ENCODE measurements at regions not wholly inside any gene's neighbourhood (a gene's known extent, or its start where the extent isn't known, plus 50 kb on each side); places are given as distances from the start of the nearest gene placed in this dataset.

DNA sequence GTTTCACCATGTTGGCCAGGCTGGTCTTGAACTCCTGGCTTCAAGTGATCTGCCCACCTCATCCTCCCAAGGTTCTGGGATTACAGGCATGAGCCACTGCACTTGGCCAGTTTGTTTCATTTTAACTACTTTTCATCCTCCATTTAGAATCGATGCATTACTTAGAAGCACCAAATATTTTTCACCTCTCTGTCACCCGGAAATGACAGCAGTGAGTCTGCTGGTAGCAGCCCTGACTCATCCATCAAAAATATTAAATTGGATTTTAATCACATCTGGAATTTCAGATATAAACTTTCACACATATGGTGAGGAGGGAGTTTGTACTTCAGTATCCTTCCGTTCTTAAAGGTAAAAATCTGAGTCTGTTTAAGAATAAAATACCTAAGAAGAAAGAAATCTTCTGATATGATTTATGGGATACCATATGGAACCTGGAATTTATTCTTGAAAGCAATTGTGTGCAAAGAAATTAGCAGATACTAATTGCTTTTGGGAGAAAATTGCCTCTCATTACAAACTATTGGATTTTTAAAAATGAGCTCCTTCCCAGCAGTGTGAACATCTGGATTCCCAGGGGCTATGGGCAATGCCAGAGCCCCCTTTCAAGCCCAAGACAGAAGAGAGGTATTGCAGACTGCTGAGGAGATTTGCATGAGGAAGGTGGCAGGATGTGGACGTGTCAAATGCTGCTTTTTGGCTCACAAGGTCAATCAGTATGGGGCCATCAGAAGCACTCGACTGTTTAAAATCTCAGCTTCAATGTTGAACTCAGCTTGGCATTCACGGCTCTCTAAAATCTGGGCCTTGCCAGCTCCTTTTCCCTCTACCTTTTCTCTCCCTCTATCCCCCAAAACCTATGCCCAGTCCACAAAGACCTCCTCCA lies 279.5 kb upstream of the SIX2 start:
- H3K4me3 ChIP-seq (ENCODE audit: low read depth, low read length) = no peak overlapping the region
- TF ChIP-seq, protein P1, sequence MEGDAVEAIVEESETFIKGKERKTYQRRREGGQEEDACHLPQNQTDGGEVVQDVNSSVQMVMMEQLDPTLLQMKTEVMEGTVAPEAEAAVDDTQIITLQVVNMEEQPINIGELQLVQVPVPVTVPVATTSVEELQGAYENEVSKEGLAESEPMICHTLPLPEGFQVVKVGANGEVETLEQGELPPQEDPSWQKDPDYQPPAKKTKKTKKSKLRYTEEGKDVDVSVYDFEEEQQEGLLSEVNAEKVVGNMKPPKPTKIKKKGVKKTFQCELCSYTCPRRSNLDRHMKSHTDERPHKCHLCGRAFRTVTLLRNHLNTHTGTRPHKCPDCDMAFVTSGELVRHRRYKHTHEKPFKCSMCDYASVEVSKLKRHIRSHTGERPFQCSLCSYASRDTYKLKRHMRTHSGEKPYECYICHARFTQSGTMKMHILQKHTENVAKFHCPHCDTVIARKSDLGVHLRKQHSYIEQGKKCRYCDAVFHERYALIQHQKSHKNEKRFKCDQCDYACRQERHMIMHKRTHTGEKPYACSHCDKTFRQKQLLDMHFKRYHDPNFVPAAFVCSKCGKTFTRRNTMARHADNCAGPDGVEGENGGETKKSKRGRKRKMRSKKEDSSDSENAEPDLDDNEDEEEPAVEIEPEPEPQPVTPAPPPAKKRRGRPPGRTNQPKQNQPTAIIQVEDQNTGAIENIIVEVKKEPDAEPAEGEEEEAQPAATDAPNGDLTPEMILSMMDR (IDR thresholded peaks at IDR 0.05; ENCODE audit: low read depth, low read length) = no peak

DNA sequence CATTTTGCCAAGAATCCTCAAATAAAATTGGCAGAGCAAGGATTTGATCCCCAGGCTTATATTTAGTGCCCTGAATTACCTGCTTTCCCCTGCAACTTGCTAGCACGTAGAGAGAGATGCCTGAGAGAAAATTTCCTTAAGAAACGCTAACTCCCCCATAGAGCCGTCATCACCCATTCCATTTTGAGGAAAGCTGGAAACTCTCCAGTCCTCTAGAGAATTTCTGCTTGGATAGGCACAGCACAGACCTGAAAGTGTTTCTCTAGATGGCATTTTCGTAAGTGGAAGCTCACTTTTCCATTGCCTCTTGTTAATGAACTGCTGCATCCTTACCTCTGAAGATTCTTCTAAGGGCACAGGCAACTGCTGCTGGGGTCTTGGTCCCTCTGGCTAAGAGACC lies 277.8 kb upstream of the SIX2 start:
- no peak overlapping the region for H3K4me3 ChIP-seq (ENCODE audit: low read depth, low read length)

DNA sequence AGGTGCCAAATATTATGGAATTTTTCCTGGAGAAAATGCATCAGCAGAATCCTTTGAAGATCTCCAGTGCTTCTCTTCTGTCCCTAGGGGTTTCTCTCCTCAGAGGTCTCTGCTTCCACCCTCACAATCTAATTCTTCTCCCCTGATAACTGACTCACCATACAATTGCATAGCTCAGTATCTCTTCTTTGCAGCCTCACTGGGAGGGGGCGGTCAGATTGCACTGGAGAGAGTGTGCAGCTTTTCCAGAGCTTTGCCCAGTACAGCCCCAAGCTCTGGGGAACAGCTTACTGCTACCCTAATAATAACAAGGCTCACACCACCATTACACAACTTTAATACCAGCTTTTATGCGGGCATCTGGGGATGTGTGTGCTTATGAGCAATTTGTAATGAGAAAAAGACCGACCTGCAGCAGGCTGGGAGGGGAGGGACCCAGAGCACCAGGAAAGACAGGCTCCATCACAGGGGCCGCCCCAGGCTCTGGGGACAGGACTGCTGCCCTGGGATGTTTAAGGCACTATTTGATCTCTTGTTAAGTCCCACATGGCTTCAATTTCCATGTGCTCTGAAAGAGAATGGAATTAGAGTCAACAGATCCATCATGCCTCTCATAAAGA lies 276.6 kb upstream of the SIX2 start:
- H3K4me3 ChIP-seq (ENCODE audit: low read depth, low read length) = no peak overlapping the region
- TF ChIP-seq, protein P1 (IDR thresholded peaks at IDR 0.05; ENCODE audit: low read depth, low read length) = no peak

More for the DNA sequence above, 277.8 kb upstream of the SIX2 start:
- TF ChIP-seq, protein P1 (IDR thresholded peaks at IDR 0.05; ENCODE audit: low read depth, low read length) = no peak

DNA sequence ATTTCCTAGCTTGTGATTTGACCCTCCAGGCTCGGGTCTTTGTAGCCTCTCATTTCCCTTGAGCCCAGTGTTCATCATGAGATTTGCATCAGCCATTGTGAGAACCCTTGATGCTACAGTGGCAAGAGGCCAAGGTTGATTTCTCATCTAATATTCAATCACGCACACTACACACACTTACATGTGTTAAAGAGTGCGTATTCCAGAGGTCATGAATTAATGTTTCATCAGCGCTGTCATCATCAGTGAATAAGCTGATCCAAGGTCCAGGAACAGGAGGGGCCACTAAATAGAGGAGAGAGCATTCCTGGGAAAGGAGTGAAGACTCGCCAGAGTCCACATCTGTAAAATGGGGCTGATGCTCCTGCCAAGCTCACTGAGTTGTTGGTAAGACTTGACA lies 276.1 kb upstream of the SIX2 start:
- no peak overlapping the region for H3K4me3 ChIP-seq (ENCODE audit: low read depth, low read length)
- TF ChIP-seq, protein P1 (IDR thresholded peaks at IDR 0.05; ENCODE audit: low read depth, low read length) = no peak

DNA sequence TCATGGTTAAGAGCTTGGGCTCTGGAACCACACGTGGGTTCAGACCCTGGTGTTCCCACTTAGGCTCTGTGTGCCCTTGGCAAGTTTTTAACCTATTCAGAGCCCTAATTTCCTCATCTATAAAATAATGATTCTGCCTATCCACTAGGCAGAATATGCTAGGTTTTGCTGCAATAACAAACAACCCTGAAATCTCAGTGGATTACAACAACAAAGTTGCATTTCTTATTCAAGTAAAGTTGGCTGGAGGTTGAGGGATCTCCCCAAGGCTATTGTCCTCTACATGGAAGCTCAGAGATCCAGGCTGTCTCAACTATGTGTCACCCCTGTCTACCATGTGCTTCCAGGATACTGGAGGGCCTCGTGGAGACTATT lies 275.4 kb upstream of the SIX2 start:
- TF ChIP-seq, protein P1 (IDR thresholded peaks at IDR 0.05; ENCODE audit: low read depth, low read length) = no peak
- no peak overlapping the region for H3K4me3 ChIP-seq (ENCODE audit: low read depth, low read length)

DNA sequence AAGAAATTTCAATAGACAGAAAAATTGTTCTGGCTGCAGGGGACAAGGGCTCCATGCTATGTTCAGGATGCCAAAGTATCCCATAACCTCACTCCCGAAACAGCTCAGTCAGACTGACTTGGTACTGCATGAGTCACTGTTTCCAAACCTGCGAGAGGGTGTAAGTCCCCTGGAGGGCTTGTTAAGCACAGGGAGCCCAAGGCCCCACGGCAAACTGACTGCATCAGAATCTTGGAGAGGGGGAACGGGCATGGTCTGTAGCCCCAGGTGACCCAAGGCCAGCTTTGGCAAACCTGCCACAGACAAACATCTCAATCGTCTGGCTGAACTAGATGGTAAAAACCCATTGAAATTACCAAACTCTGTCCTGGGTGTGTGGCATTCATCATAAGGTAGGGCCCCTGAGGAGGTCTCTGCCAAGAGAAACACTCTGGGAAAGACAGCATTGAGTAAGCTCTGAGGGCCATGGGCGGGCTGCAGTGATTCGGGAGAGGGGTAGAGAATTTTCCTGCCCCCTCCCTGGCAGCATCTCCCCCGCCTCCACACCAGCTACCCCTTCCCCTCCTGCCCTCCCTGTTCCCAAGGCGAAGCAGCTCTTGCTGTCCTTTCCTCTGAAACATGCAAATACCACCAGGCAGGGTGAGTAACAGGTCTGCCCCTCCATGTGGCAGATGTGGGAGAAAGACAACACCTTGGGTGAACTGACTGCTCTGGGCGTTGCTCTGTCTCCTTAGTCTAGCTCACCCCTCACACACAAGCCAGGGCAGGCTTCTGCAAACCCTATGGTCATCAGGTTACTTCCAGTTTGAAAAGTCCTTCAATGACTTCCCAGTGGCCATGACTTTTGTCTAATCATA lies 274.7 kb upstream of the SIX2 start:
- no peak overlapping the region for H3K4me3 ChIP-seq (ENCODE audit: low read depth, low read length)
- TF ChIP-seq, protein P1 (IDR thresholded peaks at IDR 0.05; ENCODE audit: low read depth, low read length) = no peak
